Stomach (tissue), 4 donors: ENCODE measurements at regions not wholly inside any gene's neighbourhood (a gene's known extent, or its start where the extent isn't known, plus 50 kb on each side); places are given as distances from the start of the nearest gene placed in this dataset.
"Not testable (repeated sequence)": the region's sequence is repeated elsewhere in the genome, so short reads cannot be mapped to it uniquely, and the experiment has no call there.

Experiments
- CTCF ChIP-seq, 7 experiments: fragments of 450-650 bp in 4 of 7; fragments of 200-600 bp in 3 of 7; sonication (generic) in 3 of 7; IDR thresholded peaks; one replicate each; pipeline ENCODE4 v1.5.1; 2016 to 2019; ENCODE audit warnings: antibody characterized with exemption in 7 of 7, control low read depth in 2 of 7, mild to moderate bottlenecking in 1 of 7
- EP300 ChIP-seq: sonication (generic); formaldehyde crosslinking; IDR thresholded peaks from one replicate; pipeline ENCODE4 v1.6.1; 2017; ENCODE audit warnings: antibody characterized with exemption
- POLR2AphosphoS5 ChIP-seq, 3 donors: sonication (generic); formaldehyde crosslinking; IDR thresholded peaks; one replicate each; pipeline ENCODE4 v1.6.1; 2016; ENCODE audit warnings: antibody characterized with exemption in 3 of 3

- not testable (repeated sequence) for TF ChIP-seq CTCF (IDR thresholded peaks at IDR 0.05); EP300; POLR2AphosphoS5 (IDR thresholded peaks at IDR 0.05)
Observed at GRCh38 chr5:57429021-57429420, 53.6 kb downstream of the ACTBL2 start.
